GM18507 (cell line): ENCODE measurements at regions not wholly inside any gene's neighbourhood (a gene's known extent, or its start where the extent isn't known, plus 50 kb on each side); places are given as distances from the start of the nearest gene placed in this dataset.
"Not testable (repeated sequence)": the region's sequence is repeated elsewhere in the genome, so short reads cannot be mapped to it uniquely, and the experiment has no call there.

Source experiments
- DNase-seq: peaks from one replicate; pipeline ENCODE4 v3.0.0; 2011; ENCODE audit warnings: low read depth; ENCODE audit not compliant: insufficient read length; ENCODE audit errors: extremely low spot score
- FAIRE-seq: peaks from 2 replicates; lab custom pipeline; 2011; peaks lifted over from hg19 to GRCh38; lab: Jason Lieb, UNC

DNA sequence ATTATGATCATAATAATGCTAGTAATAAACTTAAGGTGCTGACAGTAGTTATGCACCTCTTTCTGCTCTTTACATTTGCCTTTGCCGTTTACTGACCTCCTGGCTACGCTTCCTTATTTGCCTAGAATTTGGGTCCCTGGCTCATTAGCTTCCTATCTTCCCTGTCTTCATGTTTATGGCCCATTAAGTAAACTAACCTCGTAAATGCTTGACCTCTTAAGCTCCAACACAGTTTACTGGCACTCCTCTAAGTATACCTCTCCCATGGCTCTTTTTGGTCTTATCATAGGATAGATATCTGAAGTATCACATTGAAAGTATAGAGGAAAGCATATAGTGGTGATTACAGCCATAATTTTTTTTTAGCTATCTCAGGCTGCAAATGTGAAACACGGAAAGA lies 657.3 kb upstream of the SLC39A10 start:
- FAIRE-seq, result no peak
- no peak for DNase-seq

DNA sequence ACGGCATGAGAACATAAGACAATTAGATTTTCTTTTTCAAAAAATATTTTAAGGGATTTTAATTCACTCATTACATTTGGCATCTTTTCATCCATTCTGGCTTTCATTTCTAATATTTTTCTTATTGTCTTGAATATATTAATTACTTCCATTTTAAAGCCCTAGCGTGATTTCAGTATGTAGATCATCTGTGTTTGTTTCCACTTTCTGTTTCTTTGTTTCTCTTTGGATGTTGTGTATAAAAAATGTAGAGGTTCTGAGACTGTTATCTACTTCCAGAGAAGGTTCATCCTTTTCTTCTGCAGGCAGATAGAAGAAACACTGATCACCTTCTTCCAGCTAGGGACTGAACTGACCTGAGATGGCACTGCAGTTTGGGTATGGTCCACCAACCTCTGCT lies 664.4 kb upstream of the SLC39A10 start:
- no peak for FAIRE-seq

DNA sequence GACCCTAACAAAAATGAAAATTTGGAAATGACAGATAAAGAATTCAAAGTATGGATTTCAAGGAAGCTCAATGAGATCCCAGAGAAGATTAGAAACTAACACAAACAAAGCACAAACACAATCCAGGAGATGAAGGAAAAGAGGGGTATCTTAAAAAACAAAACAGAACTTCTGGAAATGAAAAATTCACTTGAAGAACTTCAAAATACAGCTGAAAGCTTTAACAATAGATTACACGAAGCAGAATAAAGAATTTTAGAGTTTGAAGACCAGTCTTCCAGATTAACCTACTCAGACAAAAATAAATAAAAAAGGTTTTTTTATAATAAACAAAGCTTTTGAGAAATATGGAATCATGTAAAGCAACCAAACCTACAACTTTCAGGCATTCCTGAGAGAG lies 671.8 kb upstream of the SLC39A10 start:
- no peak for DNase-seq
- FAIRE-seq, result no peak

More for the DNA sequence above, 664.4 kb upstream of the SLC39A10 start:
- DNase-seq, result no peak

DNA sequence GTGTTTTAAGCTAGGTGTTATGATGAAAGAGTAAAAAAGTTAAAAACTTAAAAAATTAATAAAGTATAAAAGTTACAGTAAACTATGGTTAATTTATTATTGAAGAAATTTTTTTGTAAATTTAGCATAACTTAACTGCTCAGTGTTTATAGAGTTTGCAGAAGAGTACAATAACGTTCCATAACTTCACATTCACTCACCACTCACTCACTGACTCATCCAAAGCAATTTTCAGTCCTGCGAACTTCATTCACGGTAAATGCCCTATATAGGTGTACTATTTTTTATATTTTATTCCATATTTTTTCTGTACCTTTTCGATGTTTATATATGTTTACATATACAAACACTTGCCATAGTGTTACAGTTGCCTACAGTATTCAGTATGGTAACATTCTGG lies 694.8 kb upstream of the SLC39A10 start:
- DNase-seq, result no peak
- FAIRE-seq, result no peak

DNA sequence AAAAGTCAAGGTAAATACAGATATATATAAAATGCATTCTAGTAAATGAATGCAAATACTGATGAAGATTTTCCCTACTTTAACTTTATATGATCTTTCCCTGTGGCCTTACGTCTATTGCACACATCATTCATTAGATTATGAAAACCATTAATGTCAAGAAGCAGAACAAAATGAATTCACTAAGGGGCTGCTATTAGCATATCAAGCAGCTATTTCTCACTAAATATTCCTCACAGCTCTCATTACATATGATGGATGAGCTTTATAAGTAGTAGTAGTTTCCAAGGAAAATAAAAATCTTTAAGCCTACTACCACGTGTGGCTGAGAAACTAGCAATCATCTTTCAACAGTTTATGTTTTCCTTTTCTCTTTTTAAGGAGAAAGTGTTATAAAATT lies 702.8 kb upstream of the SLC39A10 start:
- DNase-seq (no peak), FAIRE-seq (no peak)

DNA sequence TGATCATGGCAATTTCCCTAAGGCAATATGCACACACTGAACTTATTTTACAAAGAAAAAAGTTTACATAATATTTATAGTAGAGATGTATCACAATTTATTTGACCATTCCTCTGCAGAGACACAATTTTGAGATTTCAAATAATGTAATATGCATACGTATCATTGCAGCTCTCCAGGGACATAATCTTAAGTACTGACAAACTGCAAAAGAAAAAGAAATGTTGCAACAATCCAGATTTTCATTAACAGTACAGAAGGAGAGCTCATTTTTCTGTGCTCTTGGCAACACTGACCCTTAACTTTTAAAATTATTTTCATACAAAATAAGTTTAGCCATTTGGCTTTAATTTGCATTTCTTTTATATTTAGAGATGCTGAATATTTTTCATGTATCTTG lies 710.2 kb upstream of the SLC39A10 start:
- FAIRE-seq (no peak), DNase-seq (no peak)

DNA sequence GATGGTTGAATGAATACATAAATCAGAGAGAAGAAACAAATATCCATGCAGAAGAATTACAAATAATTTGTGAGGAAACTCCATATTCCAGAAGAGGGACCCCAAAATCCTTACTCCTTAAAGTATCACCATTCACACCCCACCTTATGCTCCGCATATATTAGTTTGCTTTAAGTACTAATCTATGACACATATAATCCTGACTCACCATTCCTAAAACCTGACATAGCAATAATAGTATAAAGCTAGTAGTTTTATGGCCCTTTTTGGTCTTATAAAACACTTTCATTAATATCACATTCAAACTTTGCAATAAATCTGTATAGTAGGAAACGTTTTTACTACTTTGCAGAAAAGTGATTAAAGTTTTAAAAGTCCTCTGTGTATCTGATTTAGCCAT lies 719.0 kb upstream of the SLC39A10 start:
- no peak for FAIRE-seq
- DNase-seq, result no peak

DNA sequence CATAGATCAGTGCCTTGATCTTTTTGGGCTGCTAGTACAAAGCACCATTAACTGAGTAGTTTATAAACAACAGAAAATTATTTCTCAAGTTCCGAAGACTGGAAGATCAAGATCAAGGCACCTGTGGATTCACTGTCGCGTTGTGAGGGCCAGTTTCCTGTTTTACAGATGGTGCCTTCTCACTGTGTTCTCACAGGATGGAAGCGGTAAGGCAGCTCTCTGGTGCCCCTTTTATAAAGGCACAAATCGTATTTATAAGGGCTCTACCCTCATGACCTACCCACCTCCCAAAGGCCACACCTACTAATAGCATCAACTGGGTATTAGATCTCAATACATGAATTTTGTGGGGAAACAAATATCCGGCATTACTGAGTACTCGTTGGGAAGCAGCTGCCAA lies 729.5 kb upstream of the SLC39A10 start:
- FAIRE-seq, result no peak
- no peak for DNase-seq

DNA sequence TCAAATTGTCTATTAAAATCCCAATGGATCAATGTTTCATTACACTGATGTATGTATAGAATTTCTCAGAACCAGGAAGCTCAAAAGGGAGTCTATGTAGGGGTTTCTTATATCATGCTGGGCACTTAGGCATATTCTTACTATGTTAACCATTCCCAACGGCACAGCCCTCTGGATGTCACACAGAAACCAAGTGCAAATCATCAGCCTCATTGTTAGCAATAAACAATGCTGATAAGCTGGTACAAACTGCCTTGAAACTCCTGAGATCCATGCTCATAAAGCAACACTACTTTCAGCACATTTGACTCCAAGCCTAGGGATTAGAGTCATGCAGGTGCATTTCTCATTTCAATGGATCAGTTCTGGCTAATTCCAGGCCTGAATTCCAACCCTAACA lies 730.2 kb upstream of the SLC39A10 start:
- DNase-seq (no peak), FAIRE-seq (no peak)

DNA sequence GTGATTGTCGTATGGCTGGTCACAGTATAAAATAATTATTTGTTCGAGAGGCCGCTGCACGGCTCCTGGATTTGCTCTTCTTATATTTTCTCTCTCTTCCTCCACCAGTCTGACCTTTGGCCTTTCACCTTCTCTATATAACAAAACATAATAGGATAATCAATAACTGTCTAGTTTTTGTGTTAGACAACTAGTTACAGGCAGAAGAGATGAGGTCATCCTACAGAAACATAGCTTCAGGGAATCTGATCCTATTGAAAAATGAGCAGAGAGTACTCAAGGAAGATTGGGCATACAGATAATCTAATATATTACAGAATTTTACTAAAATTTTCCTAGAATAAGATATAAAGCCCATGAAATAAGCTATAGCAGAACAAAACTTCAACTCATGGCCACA lies 731.3 kb upstream of the SLC39A10 start:
- FAIRE-seq (no peak), DNase-seq (no peak)

DNA sequence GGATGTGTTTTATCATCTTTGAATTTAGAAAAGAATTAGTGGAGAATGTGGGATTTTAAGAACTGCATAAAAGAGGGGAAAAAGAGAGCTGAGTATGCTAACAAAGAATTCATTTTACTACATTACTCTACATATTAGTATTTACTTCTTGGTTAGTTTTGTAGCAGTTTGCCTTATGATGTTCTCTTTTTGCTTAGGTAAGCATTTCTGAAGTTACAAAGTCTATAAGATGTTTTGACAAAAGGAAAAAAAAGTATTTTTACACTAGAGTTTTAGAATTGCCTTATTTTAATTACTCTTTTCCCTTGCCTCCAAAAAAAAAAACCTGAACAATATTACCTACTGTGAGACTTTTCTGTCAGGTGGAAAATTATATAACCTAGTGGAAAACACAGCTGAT lies 739.5 kb upstream of the SLC39A10 start:
- no peak for DNase-seq
- FAIRE-seq, result no peak

DNA sequence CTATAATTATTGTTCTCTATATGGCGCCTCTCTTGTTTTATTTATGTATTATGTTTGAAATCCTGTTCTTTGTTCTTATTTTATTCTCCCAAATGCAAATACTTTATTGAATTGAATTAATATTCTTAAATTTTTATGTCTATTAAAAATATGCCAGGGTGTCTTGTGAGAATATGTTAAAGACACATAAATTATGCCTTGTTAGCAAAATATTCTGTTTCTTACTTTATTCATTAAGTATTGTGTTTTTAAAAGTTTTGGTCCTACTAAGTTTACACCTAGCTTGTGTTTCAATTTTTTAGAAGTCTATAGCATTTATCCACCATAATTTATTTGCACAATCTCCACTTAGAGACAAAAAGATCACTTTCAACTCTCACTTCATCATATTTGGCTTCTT lies 741.5 kb upstream of the SLC39A10 start:
- no peak for FAIRE-seq
- DNase-seq, result no peak

DNA sequence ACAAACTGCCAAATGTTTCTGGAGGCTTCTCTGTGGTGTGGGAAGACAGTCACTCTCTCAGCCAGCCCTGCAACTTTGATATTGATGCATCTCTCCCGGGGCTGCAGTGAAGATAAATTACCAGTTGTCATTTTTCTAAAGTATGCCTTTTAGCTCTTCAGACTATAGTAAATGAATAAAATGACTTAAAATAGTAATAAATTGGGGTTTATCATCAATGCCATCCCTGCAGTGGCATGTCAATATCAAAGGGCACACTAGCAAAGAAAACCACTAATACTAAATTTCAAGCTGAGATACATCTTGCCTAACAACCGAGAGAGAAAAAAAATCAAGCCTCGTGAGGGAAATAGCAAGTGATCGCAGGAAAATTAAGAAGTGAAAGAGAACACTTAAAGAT lies 749.5 kb upstream of the SLC39A10 start:
- DNase-seq (no peak), FAIRE-seq (no peak)

DNA sequence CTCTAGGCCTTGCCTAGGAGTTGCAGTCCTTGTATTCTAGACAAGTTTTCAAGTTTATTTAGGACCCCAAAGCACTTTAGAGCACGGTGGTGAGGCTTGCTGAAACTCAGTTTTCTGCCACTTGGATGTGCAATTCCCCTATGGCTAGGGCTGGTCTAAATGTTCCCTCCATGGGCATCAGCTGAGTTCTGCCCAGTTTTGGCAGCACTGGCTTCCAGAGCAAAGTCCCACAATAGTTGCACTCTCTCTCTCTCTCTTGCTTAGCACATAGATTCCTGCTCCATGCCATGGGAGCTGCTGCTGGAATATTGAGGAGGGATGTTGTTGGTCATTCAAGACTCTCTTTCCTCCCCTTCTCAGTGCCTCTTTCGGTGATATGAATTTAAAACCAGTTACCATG lies 760.2 kb upstream of the SLC39A10 start:
- no peak for FAIRE-seq
- DNase-seq, result no peak

DNA sequence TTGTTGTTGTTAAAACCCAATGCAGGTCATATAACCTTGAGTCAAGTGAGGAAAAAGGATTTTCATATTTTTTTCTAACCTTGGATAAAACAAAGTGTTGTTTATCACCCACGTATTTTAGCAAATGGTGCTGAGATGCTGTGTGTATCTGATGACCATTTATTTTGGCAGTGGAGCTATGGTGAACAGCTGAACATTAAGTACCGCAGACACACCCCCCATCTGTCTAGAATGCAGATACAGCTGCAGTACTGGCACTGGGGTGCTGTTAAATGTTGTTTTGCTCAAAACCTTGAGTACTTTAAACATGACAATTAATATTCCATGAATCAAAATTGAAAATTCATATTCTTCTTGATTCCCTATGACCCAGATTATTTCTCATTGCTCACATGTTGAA lies 773.3 kb upstream of the SLC39A10 start:
- DNase-seq (no peak), FAIRE-seq (no peak)

DNA sequence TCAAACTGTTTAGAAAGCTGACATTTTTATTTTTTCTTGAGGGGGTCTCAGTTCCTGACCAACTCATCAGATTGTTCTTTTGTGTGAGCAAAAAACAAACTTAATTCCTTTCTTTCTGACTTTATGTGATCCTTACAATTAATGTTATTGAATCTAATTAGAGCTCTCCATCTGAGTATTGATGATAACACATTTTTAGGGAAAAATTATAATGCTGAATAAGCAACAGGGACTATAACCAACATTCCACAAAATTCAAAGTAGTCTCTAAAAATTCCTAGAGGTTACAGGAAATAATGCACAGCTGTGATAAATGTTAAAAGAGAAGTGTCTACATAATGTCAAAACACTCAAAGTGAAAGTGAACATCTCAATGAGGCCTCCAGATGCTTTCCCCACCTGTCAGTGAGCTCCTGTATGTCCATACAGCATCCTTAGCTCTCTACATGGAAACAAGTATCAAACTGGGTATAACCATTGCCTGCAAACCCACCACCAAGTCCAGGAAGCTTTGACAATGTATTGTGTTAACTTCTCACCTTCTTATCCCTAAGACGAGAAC lies 786.0 kb upstream of the SLC39A10 start:
- no peak for FAIRE-seq
- DNase-seq, result no peak

DNA sequence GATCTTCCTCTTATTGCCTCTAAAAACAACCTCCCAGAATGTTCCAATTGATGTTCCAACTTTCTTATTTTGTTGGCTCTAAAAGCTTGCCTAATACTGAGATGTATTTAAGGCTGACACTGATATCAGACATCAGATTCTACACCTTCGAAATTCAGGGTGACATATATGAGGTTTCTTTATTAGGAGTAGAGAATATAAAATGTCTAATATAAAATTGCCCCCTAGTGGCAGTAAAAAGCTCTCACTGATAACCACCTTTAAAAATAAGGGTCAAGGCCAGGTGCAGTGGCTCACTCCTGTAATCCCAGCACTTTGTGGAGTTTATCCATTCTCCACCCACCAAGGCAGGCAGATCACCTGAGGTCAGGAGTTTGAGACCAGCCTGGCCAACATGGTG lies 789.7 kb upstream of the SLC39A10 start:
- DNase-seq (no peak), FAIRE-seq (no peak)

DNA sequence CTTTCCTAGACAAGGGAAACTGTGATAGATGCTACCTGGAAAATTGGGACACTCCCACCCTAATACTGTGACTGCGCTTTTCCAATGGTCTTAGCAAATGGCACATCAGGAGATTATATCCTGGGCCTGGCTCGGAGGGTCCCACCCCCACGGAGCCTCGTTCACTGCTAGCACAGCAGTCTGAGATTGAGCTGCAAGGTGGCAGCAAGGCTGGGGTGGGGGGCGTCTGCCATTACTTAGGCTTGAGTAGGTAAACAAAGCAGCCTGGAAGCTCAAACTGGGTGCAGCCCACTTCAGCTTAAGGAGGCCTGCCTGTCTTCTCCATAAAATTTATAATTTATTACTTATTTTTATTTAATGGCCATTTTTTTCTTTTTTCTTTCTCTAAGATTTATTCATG lies 802.1 kb upstream of the SLC39A10 start:
- no peak for DNase-seq
- no peak for FAIRE-seq

DNA sequence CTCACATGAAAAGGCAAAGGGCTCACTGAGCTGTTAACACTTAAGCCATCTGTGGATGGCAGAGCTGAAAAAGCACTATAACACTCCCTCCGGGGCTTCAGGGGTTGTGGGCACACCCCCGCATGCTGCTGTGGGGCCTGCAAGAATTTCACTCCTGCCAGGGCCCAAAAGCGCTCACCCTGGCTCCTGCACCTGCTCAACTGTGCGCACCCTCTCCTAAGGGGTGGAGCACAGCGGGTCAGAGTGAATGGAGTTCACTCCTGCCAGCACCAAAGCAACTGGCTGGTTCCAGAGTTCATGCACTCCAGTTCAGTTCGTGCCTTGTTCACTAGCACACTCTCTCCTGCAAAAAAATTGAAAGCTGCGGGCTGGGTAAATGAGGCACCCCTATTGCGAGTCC lies 814.2 kb upstream of the SLC39A10 start:
- no peak for DNase-seq
- FAIRE-seq, result no peak

DNA sequence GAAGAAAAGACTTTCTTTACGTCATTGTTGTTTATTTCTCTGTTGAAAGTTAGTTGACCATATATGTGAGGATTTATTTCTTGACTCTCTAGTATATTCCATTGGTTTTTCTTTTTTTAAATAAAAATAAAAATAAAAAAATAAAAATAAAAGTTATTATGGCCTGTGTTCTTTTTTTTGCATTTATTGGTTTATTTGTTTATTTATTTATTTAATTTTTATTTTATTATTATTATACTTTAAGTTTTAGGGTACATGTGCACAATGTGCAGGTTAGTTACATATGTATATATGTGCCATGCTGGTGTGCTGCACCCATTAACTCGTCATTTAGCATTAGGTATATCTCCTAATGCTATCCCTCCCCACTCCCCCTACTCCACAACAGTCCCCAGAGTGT lies 822.7 kb upstream of the SLC39A10 start:
- FAIRE-seq, DNase-seq: not testable (repeated sequence)

DNA sequence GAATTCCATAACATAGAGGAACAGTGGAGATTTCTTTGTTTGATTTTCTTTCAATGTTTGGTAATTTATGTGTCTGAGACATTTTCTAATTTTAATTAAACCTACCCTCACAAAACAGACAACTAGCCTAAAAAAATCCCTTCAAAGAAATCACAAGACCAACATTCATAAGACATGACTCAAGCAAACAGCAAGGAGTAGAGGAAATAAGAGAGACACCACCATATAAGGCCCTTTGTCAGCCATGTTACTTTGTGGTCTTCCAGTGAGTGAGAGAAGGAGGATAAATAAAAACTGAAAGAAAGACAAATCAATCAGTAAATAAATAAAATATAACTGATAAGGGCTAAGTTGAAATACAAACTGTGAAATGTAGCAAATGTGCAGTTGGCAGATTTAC lies 830.8 kb upstream of the SLC39A10 start:
- DNase-seq, result no peak
- FAIRE-seq, result no peak

DNA sequence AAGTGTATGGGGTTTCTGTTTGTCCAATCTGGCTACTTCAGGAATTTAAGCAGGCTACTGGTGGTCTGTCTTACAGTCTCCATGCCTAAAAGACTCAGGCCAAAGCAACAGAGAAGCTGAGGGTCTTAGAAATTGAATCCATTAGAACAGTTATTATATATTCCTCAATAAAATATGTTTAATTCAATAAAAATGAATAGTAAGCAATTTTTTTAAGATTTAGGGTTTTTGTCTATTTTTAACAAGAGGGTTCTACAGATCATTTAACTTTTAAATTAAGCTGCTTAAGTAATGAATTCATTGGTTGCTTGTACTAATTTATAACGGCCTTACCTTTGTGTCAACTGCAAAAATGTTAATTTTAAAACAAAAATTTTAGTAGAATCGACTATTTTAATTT lies 832.6 kb upstream of the SLC39A10 start:
- FAIRE-seq (no peak), DNase-seq (no peak)
